H9 (cell line): ENCODE measurements at regions not wholly inside any gene's neighbourhood (a gene's known extent, or its start where the extent isn't known, plus 50 kb on each side); places are given as distances from the start of the nearest gene placed in this dataset.

ENCODE experiments used
- DNase-seq: peaks from one replicate; pipeline ENCODE4 v3.0.0-alpha.2; 2017
- H2AFZ ChIP-seq: one replicate; pipeline ENCODE4 v1.6.1; 2013; ENCODE audit warnings: mild to moderate bottlenecking, low read length, control low read depth, moderate library complexity
- H2AK5ac ChIP-seq: 2 replicates; pipeline ENCODE4 v1.6.1; 2013; ENCODE audit warnings: low read length, control low read depth, mixed read lengths; ENCODE audit not compliant: insufficient read length
- H2BK120ac ChIP-seq: one replicate; pipeline ENCODE4 v1.6.1; 2013; ENCODE audit warnings: low read depth, mild to moderate bottlenecking, low read length, control low read depth, inconsistent platforms; ENCODE audit not compliant: poor library complexity, severe bottlenecking
- H2BK12ac ChIP-seq: 2 replicates; pipeline ENCODE4 v1.6.1; 2013; ENCODE audit warnings: low read length, control low read depth, mixed read lengths, low read depth; ENCODE audit not compliant: insufficient read length
- H2BK15ac ChIP-seq: 2 replicates; pipeline ENCODE4 v1.6.1; 2013; ENCODE audit warnings: low read depth, low read length, control low read depth
- H2BK20ac ChIP-seq: one replicate; pipeline ENCODE4 v1.6.1; 2013; ENCODE audit warnings: low read depth, mild to moderate bottlenecking, low read length, control low read depth, inconsistent platforms; ENCODE audit not compliant: poor library complexity, severe bottlenecking
- H2BK5ac ChIP-seq: 2 replicates; pipeline ENCODE4 v1.6.1; 2013; ENCODE audit warnings: low read length, control low read depth, mixed read lengths; ENCODE audit not compliant: insufficient read length
- H3K14ac ChIP-seq: 2 replicates; pipeline ENCODE4 v1.6.1; 2013; ENCODE audit warnings: low read length, control low read depth; ENCODE audit not compliant: insufficient read depth
- H3K18ac ChIP-seq: 2 replicates; pipeline ENCODE4 v1.6.1; 2013; ENCODE audit warnings: low read depth, mild to moderate bottlenecking, mixed read lengths, low read length, control low read depth; ENCODE audit not compliant: insufficient read length
- H3K23ac ChIP-seq: 2 replicates; pipeline ENCODE4 v1.6.1; 2013; ENCODE audit warnings: low read length, control low read depth, mixed read lengths, low read depth; ENCODE audit not compliant: insufficient read length
- H3K23me2 ChIP-seq: 2 replicates; pipeline ENCODE4 v1.6.1; 2013; ENCODE audit warnings: low read depth, mild to moderate bottlenecking, mixed read lengths, low read length, control low read depth; ENCODE audit not compliant: insufficient read length, poor library complexity, severe bottlenecking
- H3K27ac ChIP-seq: 2 replicates; pipeline ENCODE4 v1.5.1; 2013; ENCODE audit warnings: low read length, control low read depth, mixed read lengths, low read depth; ENCODE audit not compliant: insufficient read length
- H3K27me3 ChIP-seq: 2 replicates; pipeline ENCODE4 v1.6.1; 2013; ENCODE audit warnings: low read length, control low read depth, inconsistent platforms; ENCODE audit not compliant: insufficient read depth
- H3K4ac ChIP-seq: 2 replicates; pipeline ENCODE4 v1.6.1; 2013; ENCODE audit warnings: low read depth, mild to moderate bottlenecking, control low read depth, inconsistent platforms, low read length, moderate library complexity
- H3K4me1 ChIP-seq: 2 replicates; pipeline ENCODE4 v1.6.1; 2013; ENCODE audit warnings: low read length, control low read depth, inconsistent platforms; ENCODE audit not compliant: insufficient read depth
- H3K4me2 ChIP-seq: 2 replicates; pipeline ENCODE4 v1.6.1; 2013; ENCODE audit warnings: low read length, control low read depth, mixed read lengths; ENCODE audit not compliant: insufficient read length, insufficient read depth
- H3K56ac ChIP-seq: 2 replicates; pipeline ENCODE4 v1.6.1; 2013; ENCODE audit warnings: low read depth, mild to moderate bottlenecking, mixed read lengths, low read length, control low read depth; ENCODE audit not compliant: insufficient read length
- H3K79me1 ChIP-seq: 2 replicates; pipeline ENCODE4 v1.6.1; 2013; ENCODE audit warnings: low read depth, mild to moderate bottlenecking, moderate library complexity, low read length, control low read depth, inconsistent platforms; ENCODE audit not compliant: insufficient read depth, poor library complexity, severe bottlenecking
- H3K79me2 ChIP-seq: 2 replicates; pipeline ENCODE4 v1.6.1; 2013; ENCODE audit warnings: low read length, control low read depth, inconsistent platforms; ENCODE audit not compliant: insufficient read depth
- H3K9ac ChIP-seq: 2 replicates; pipeline ENCODE4 v1.6.1; 2013; ENCODE audit warnings: low read length, control low read depth, mixed read lengths; ENCODE audit not compliant: insufficient read length; ENCODE audit errors: extremely low read depth
- H3K9me3 ChIP-seq: one replicate; pipeline ENCODE4 v1.6.1; 2013; ENCODE audit warnings: low read depth, low read length, inconsistent platforms; ENCODE audit not compliant: control insufficient read depth
- H3T11ph ChIP-seq: one replicate; pipeline ENCODE4 v1.6.1; 2013; ENCODE audit warnings: mild to moderate bottlenecking, low read length, control low read depth, inconsistent platforms
- H4K20me1 ChIP-seq: one replicate; pipeline ENCODE4 v1.6.1; 2013; ENCODE audit not compliant: control insufficient read depth, insufficient read length, insufficient read depth
- H4K5ac ChIP-seq: 2 replicates; pipeline ENCODE4 v1.6.1; 2013; ENCODE audit warnings: low read depth, mild to moderate bottlenecking, mixed read lengths, low read length, control low read depth; ENCODE audit not compliant: insufficient read length
- H4K8ac ChIP-seq: replicated peaks from 2 replicates; pipeline ENCODE4 v1.6.1; 2013; ENCODE audit warnings: low read length, control low read depth, mixed read lengths, low read depth; ENCODE audit not compliant: insufficient read length
- H4K91ac ChIP-seq: 2 replicates; pipeline ENCODE4 v1.6.1; 2013; ENCODE audit warnings: low read depth, mild to moderate bottlenecking, moderate library complexity, mixed read lengths, low read length, control low read depth; ENCODE audit not compliant: insufficient read length
- H3K27ac Mint-ChIP-seq, 3 experiments: 2 replicates in 2 of 3; 3 replicates in 1 of 3; pipeline ENCODE4 v1.8.0; 2020 to 2021; ENCODE audit warnings: mixed read lengths in 3 of 3, mild to moderate bottlenecking in 1 of 3, moderate library complexity in 1 of 3
- H3K27me3 Mint-ChIP-seq: 2 replicates; pipeline ENCODE4 v1.8.0; 2021; ENCODE audit warnings: low read depth, mild to moderate bottlenecking, moderate library complexity, mixed read lengths
- H3K36me3 Mint-ChIP-seq, 3 experiments: 2 replicates in 2 of 3; 3 replicates in 1 of 3; pipeline ENCODE4 v1.8.0; 2020 to 2021; ENCODE audit warnings: low read depth in 3 of 3, mixed read lengths in 3 of 3; ENCODE audit not compliant: insufficient read depth in 1 of 3
- H3K4me1 Mint-ChIP-seq, 2 experiments: 2 replicates each; pipeline ENCODE4 v1.8.0; 2020; ENCODE audit warnings: mixed read lengths in 2 of 2
- H3K4me3 Mint-ChIP-seq, 2 experiments: 2 replicates in 1 of 2; 3 replicates in 1 of 2; pipeline ENCODE4 v1.8.0; 2020 to 2021; ENCODE audit warnings: mild to moderate bottlenecking in 2 of 2, mixed read lengths in 2 of 2, moderate library complexity in 1 of 2
- H3K9me3 Mint-ChIP-seq, 2 experiments: 2 replicates in 1 of 2; 3 replicates in 1 of 2; pipeline ENCODE4 v1.8.0; 2020; ENCODE audit warnings: mild to moderate bottlenecking in 2 of 2, mixed read lengths in 2 of 2, moderate library complexity in 1 of 2
- WGBS: extraction: QIAGEN DNeasy Blood & Tissue Kit; methylation state at CpG from one replicate; pipeline ENCODE4 v1.1.7; 2013; ENCODE audit warnings: missing lambda C conversion rate, low lambda C conversion rate, mixed read lengths; ENCODE audit not compliant: insufficient read length; ENCODE audit errors: extremely low coverage; 5-methylcytosine and 5-hydroxymethylcytosine counted together
- TF ChIP-seq, protein P1 (sequence below): fragments of 200-600 bp; sonication (generic); conservative IDR thresholded peaks from 3 replicates; pipeline ENCODE4 v1.8.0; 2021; ENCODE audit warnings: antibody characterized with exemption, mild to moderate bottlenecking

DNA sequence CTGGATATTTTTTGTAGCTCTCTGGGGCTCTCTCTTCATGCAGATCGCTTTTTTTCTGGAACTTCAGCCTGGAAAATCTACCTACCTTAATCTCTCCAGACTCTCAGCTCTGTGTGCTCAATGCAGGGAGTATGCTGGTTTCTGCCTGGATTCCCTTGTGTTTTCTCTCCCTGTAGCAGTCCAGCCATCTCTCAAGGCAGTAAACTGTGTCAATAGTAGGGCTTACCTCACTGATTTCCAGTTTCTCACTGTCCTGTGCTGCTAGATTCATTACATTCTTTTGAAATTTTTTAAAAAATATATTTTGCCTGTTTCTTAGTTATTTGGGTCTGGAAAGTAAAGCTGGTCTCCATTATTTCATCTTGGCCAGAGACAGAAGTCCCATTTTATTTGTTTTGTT, 951.4 kb downstream of the NR2F1-AS1 start:
- Histone ChIP-seq H3K27ac (no peak overlapping the region), H3K79me2 (no peaks in the 10 kb centered on the region), H2AK5ac (no peak overlapping the region), H4K8ac (no peak overlapping the region), H3K79me1 (no peaks in the 10 kb centered on the region), H3K4ac (no peak overlapping the region), H2BK12ac (no peak overlapping the region), H2AFZ (no peak overlapping the region), H3K23me2 (no peaks in the 10 kb centered on the region), H4K91ac (no peak overlapping the region), H3K4me2 (no peak overlapping the region), H3T11ph (no peak overlapping the region), H2BK5ac (no peak overlapping the region), H3K56ac (no peak overlapping the region), H3K4me1 (no peaks in the 10 kb centered on the region), H2BK20ac (no peak overlapping the region), H4K20me1 (no peaks in the 10 kb centered on the region), H3K9ac (no peak overlapping the region), H2BK15ac (no peak overlapping the region), H4K5ac (no peak overlapping the region), H3K27me3 (no peaks in the 10 kb centered on the region), H3K23ac (no peak overlapping the region), H3K14ac (no peak overlapping the region), H3K18ac (no peak overlapping the region), H3K9me3 (no peaks in the 10 kb centered on the region), H2BK120ac (no peak overlapping the region)
- Mint-ChIP-seq H3K4me1 (no peaks in the 10 kb centered on the region), H3K9me3 (peaks cover 0 to 2% of the 10 kb centered on the region in 2 experiments; a peak in 1 of 5 replicates), H3K27ac (no peak overlapping the region; a peak in 2 of 7 replicates), H3K4me3 (no peak overlapping the region), H3K27me3 (no peaks in the 10 kb centered on the region), H3K36me3 (peaks cover 0 to 5% (median 2%) of the 10 kb centered on the region in 3 experiments; a peak in 3 of 7 replicates)
- TF ChIP-seq, protein P1, sequence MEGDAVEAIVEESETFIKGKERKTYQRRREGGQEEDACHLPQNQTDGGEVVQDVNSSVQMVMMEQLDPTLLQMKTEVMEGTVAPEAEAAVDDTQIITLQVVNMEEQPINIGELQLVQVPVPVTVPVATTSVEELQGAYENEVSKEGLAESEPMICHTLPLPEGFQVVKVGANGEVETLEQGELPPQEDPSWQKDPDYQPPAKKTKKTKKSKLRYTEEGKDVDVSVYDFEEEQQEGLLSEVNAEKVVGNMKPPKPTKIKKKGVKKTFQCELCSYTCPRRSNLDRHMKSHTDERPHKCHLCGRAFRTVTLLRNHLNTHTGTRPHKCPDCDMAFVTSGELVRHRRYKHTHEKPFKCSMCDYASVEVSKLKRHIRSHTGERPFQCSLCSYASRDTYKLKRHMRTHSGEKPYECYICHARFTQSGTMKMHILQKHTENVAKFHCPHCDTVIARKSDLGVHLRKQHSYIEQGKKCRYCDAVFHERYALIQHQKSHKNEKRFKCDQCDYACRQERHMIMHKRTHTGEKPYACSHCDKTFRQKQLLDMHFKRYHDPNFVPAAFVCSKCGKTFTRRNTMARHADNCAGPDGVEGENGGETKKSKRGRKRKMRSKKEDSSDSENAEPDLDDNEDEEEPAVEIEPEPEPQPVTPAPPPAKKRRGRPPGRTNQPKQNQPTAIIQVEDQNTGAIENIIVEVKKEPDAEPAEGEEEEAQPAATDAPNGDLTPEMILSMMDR: no peak
- no CpG with 5 or more reads among the region's 1 CpG for WGBS
- no peak for DNase-seq
